Endothelial cell of umbilical vein (primary cell): ENCODE measurements at regions not wholly inside any gene's neighbourhood (a gene's known extent, or its start where the extent isn't known, plus 50 kb on each side); places are given as distances from the start of the nearest gene placed in this dataset.

ENCODE experiments used
- CTCF ChIP-seq, 2 donors: IDR thresholded peaks; 1 replicate in 1 of 2; 2 replicates in 1 of 2; pipeline ENCODE4 v1.5.1; 2011; ENCODE audit warnings: low read length in 2 of 2, mild to moderate bottlenecking in 2 of 2, moderate library complexity in 2 of 2, control low read depth in 1 of 2, inconsistent platforms in 1 of 2, low read depth in 1 of 2; ENCODE audit not compliant: insufficient read depth in 1 of 2; ENCODE audit errors: extremely low read depth in 1 of 2
- POLR2A ChIP-seq: IDR thresholded peaks from 2 replicates; pipeline ENCODE4 v1.6.1; 2012; ENCODE audit warnings: low read depth, mild to moderate bottlenecking, control low read depth, low read length

- no peak for TF ChIP-seq CTCF (IDR thresholded peaks at IDR 0.05; ENCODE audit: extremely low read depth in 1 of 2, insufficient read depth in 1 of 2, low read depth in 1 of 2, low read length in 2 of 2)
- no peak for TF ChIP-seq POLR2A
These were observed 64.0 kb upstream of the FERD3L start for GRCh38 chr7:19209166-19209696.
